ENCODE measurements at regions not wholly inside any gene's neighbourhood (a gene's known extent, or its start where the extent isn't known, plus 50 kb on each side); places are given as distances from the start of the nearest gene placed in this dataset.

GRCh38 chr7:125636320-125636962 lies 706.8 kb upstream of the POT1 start:
- DNase-seq (ENCODE audit: low spot score) = no peak
- no peaks in the 10 kb centered on the region for H3K36me3 ChIP-seq (ENCODE audit: low read depth)

GRCh38 chr7:125618516-125618915 lies 688.9 kb upstream of the POT1 start:
- Histone ChIP-seq H3K36me3 (ENCODE audit: low read depth) (no peaks in the 10 kb centered on the region), H3K4me1 (ENCODE audit: insufficient read depth, poor library complexity, severe bottlenecking) (no peaks in the 10 kb centered on the region), H3K27ac (ENCODE audit: poor library complexity, severe bottlenecking) (no peak overlapping the region), H3K27me3 (ENCODE audit: insufficient read depth, poor library complexity, severe bottlenecking) (no peaks in the 10 kb centered on the region), H3K4me3 (ENCODE audit: severe bottlenecking) (no peak overlapping the region), H3K9me3 (ENCODE audit: severe bottlenecking) (no peaks in the 10 kb centered on the region)
- no peak for ATAC-seq (ENCODE audit: low read depth)
- no peak for TF ChIP-seq CTCF (IDR thresholded peaks at IDR 0.05; ENCODE audit: poor library complexity, severe bottlenecking)
- DNase-seq (ENCODE audit: low spot score) = no peak

More at GRCh38 chr7:125636320-125636962, 706.8 kb upstream of the POT1 start:
- peaks cover 4% of the 10 kb centered on the region for H3K9me3 ChIP-seq (ENCODE audit: severe bottlenecking)
- ATAC-seq (ENCODE audit: low read depth) = no peak
- TF ChIP-seq CTCF (IDR thresholded peaks at IDR 0.05; ENCODE audit: poor library complexity, severe bottlenecking) = no peak
- no peaks in the 10 kb centered on the region for H3K27me3 ChIP-seq (ENCODE audit: insufficient read depth, poor library complexity, severe bottlenecking)
- no peak overlapping the region for H3K4me3 ChIP-seq (ENCODE audit: severe bottlenecking)
- no peaks in the 10 kb centered on the region for H3K4me1 ChIP-seq (ENCODE audit: insufficient read depth, poor library complexity, severe bottlenecking)
- no peak overlapping the region for H3K27ac ChIP-seq (ENCODE audit: poor library complexity, severe bottlenecking)

GRCh38 chr7:125611582-125611981 lies 682.0 kb upstream of the POT1 start:
- Histone ChIP-seq H3K27me3 (ENCODE audit: insufficient read depth, poor library complexity, severe bottlenecking) (no peaks in the 10 kb centered on the region), H3K9me3 (ENCODE audit: severe bottlenecking) (no peaks in the 10 kb centered on the region), H3K27ac (ENCODE audit: poor library complexity, severe bottlenecking) (no peak overlapping the region), H3K4me1 (ENCODE audit: insufficient read depth, poor library complexity, severe bottlenecking) (no peaks in the 10 kb centered on the region), H3K4me3 (ENCODE audit: severe bottlenecking) (no peak overlapping the region), H3K36me3 (ENCODE audit: low read depth) (no peaks in the 10 kb centered on the region)
- TF ChIP-seq CTCF (IDR thresholded peaks at IDR 0.05; ENCODE audit: poor library complexity, severe bottlenecking) = no peak
- no peak for DNase-seq (ENCODE audit: low spot score)
- ATAC-seq (ENCODE audit: low read depth) = no peak

- no peak for DNase-seq (ENCODE audit: low spot score)
- no peak overlapping the region for H3K27ac ChIP-seq (ENCODE audit: poor library complexity, severe bottlenecking)
- H3K9me3 ChIP-seq (ENCODE audit: severe bottlenecking) = no peaks in the 10 kb centered on the region
- no peaks in the 10 kb centered on the region for H3K4me1 ChIP-seq (ENCODE audit: insufficient read depth, poor library complexity, severe bottlenecking)
- no peak for TF ChIP-seq CTCF (IDR thresholded peaks at IDR 0.05; ENCODE audit: poor library complexity, severe bottlenecking)
- no peak overlapping the region for H3K4me3 ChIP-seq (ENCODE audit: severe bottlenecking)
- no peak for ATAC-seq (ENCODE audit: low read depth)
- no peaks in the 10 kb centered on the region for H3K27me3 ChIP-seq (ENCODE audit: insufficient read depth, poor library complexity, severe bottlenecking)
- H3K36me3 ChIP-seq (ENCODE audit: low read depth) = no peaks in the 10 kb centered on the region
These were observed 677.0 kb upstream of the POT1 start for GRCh38 chr7:125606671-125607070.

GRCh38 chr7:125605241-125605640 lies 675.6 kb upstream of the POT1 start:
- Histone ChIP-seq H3K4me1 (ENCODE audit: insufficient read depth, poor library complexity, severe bottlenecking) (no peaks in the 10 kb centered on the region), H3K27ac (ENCODE audit: poor library complexity, severe bottlenecking) (no peak overlapping the region), H3K9me3 (ENCODE audit: severe bottlenecking) (no peaks in the 10 kb centered on the region), H3K27me3 (ENCODE audit: insufficient read depth, poor library complexity, severe bottlenecking) (no peaks in the 10 kb centered on the region), H3K36me3 (ENCODE audit: low read depth) (no peaks in the 10 kb centered on the region), H3K4me3 (ENCODE audit: severe bottlenecking) (no peak overlapping the region)
- ATAC-seq (ENCODE audit: low read depth) (0 out of 3 replicates have a peak, but pooled peaks have one; percentile 14), DNase-seq (ENCODE audit: low spot score) (no peak)
- no peak for TF ChIP-seq CTCF (IDR thresholded peaks at IDR 0.05; ENCODE audit: poor library complexity, severe bottlenecking)
